Activated naive CD4-positive, alpha-beta T cell (primary cell): ENCODE measurements at regions not wholly inside any gene's neighbourhood (a gene's known extent, or its start where the extent isn't known, plus 50 kb on each side); places are given as distances from the start of the nearest gene placed in this dataset.

Source experiments
- DNase-seq, 4 experiments: peaks; one replicate each; lab custom pipeline; 2025; lab: John Stamatoyannopoulos, UW

DNA sequence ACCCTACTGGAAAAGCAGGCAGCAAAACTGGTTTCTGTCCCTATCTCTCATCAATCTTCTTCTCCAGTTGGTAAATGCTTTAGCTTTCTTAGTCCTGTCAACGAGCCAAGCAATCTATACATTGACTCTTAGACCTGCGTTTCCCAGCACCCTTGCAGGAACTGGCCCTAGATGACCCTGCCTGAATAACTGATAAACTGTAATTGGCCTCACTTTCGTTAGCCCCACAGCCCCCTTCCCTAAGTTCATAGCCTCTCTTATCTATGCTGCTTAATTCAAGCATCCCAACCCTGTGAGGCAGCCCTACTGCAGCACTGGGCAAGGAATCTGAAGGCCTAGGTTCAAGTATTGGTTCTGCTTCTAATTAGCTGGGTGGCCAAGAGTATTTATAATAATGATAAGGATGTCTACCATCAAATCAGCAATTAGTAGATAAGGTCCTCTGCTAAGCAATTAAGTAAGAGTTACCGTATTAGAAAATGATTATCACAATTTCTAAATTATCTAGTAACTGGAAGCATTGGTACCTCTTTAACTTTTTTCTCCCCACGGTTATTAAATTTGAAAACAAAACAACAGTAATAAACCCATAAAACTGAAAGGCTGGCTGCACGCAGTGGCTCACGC lies 86.4 kb upstream of the RMDN2 start:
- no peak for DNase-seq

DNA sequence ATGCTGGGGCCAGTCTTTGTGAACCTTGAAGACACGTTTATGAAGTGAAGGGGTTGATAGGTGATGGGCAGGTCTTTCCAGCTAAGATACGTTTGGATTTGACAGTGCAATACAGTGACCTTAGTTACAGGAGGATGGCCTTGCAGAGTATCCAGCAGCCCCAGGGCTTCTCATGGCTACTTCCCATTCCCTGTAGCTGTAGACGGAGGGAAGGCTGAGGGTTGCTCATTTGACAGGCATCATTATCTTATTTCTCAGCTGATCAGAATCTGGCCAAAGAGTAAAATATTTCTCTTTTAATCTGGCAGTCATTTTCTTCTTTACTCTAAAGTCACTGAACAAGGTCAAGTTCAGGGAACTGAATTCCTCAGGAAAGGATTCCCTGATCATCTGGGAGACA lies 85.1 kb upstream of the RMDN2 start:
- no peak for DNase-seq

GRCh38 chr2:37842732-37843440 lies 82.2 kb upstream of the RMDN2 start:
- DNase-seq = no peak

GRCh38 chr2:37843556-37843955 lies 81.5 kb upstream of the RMDN2 start:
- DNase-seq = no peak

GRCh38 chr2:37846207-37846606 lies 78.9 kb upstream of the RMDN2 start:
- no peak for DNase-seq

- no peak for DNase-seq
Observed at GRCh38 chr2:37847792-37848191, 77.3 kb upstream of the RMDN2 start.

DNA sequence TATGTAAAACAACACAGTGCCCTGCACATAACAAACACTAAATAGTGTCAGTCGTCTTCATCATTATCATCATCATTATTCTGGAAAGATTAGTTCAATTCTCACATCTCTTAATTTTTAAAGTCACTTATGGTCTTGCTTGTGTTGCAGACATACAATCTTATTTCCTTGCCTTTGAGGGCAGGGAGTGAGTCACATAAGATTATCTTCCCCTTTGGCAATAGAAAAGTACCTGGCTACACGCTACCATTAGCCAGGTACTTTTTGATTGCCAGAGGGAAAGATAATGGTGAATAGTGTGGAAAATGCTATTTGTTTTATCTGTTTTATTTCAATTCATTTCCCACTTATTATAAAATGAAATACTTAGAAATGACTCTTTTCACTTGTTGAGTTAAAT lies 76.6 kb upstream of the RMDN2 start:
- no peak for DNase-seq

GRCh38 chr2:37849911-37850310 lies 75.2 kb upstream of the RMDN2 start:
- DNase-seq = no peak

GRCh38 chr2:37851428-37851827 lies 73.7 kb upstream of the RMDN2 start:
- DNase-seq = no peak

- no peak for DNase-seq
Observed at GRCh38 chr2:37851828-37852584, 73.1 kb upstream of the RMDN2 start.

DNA sequence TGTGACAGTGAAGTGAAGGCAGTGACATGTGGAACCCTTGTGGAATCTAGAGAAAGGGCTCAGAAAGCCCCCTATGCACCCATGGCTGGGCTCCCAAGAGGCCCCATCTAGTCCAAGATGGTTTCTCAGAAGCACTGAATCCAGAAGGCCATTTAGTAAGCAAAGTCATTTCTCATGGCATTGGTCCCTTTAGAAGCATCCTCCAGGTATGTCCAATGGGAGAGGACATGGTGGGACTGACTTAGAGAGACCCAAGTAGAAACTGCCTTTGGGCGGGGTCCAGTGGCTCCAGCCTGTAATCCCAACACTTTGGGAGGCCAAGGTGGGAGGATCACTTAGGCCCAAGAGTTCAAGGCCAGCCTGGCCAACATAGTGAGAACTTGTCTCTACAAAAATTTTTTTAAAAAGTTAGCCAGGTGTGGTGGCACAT lies 72.5 kb upstream of the RMDN2 start:
- DNase-seq = no peak

DNA sequence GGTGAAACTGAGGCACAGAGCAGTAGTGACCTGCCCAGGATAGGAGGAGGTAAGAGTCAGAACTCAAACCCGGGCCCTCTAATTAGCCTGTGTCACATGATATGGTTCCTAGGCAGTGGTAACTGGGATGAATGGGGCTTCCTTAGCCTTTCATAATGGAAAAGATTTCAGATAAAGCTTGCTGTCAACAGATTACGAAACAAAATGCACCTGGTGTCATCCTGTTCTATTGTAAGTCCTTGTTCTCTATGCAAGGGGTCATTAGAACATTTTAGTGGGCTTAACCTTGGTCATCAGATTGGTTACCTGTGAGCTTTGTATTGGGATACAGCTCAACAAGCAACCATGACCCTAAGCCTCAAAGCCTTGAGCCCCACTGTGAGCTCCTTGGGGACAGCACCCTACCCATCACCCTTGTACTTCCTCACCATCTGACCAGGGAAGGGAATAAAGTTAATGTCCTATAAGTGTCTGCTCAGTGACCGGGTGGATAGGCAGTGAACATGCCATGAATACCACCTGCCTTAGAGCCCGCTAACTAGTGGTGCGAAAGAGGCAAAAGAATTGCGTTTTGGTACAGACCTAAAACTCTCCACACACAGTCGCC lies 70.3 kb upstream of the RMDN2 start:
- DNase-seq = no peak

- no peak for DNase-seq
Observed at GRCh38 chr2:37855283-37856041, 69.6 kb upstream of the RMDN2 start.

GRCh38 chr2:37856101-37856751 lies 68.9 kb upstream of the RMDN2 start:
- no peak for DNase-seq

DNA sequence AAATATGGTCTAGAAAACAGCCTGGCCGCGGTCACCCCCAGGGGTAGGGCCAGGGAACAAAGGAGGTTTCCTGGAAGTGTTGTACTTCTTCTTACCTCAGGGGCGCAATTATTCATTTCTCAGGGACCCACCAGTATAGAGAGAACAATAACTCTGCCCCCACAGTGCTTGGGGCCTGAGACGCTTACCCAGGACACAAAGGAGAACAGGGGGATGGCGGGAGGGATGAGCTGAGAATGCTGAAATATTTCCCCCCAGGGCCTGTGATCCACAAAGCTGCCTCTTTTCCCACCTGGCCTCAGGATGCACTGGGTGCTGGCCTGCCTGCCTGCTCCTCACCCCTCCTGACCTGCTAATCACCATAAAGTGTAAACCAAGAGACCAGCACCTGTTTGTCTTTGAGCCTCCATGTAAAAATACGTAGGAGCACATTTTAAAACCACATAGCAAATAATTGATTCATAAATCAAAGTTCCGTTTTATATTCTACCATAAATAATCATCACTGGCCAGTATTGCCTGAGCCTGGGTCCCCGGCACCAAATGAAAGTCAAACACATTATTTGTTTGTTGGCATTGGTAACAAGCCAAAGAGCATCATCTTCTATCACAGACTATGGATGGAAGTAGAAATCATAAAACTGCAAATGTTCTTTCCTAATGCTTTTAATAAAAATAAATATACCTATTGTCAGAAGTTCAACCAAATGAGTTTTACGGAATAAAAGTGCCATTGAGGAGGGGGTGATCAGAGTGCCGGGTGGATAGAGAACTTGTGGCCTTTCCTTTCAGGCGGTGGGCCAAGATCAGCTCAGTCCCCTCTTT lies 67.3 kb upstream of the RMDN2 start:
- no peak for DNase-seq

GRCh38 chr2:37858400-37858711 lies 66.7 kb upstream of the RMDN2 start:
- no peak for DNase-seq

DNA sequence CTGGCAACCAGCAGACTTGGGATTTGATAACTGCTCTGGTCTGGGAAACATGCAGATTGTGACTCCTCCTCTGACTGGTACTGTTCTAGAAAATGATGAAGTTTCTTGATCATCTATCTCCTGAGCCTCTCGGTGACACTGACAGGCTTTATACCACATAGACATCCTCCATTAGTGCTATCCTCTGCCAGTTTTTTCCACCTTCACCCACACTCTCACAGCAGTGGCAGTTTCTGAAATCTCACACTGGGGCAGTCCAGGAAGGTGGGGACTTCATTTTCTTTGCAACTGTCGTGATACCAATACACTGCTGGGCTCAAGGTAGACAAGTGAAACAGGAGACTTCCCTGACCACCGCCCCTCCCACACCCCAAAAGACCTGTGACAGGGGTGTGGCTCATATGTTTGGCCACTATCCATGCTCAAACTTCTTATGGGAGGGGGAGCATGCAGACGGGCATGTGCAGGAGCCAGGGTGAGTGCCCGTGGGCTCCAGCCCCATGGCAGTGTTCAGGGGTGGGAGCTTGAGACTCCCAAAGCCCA lies 66.3 kb upstream of the RMDN2 start:
- DNase-seq = no peak

DNA sequence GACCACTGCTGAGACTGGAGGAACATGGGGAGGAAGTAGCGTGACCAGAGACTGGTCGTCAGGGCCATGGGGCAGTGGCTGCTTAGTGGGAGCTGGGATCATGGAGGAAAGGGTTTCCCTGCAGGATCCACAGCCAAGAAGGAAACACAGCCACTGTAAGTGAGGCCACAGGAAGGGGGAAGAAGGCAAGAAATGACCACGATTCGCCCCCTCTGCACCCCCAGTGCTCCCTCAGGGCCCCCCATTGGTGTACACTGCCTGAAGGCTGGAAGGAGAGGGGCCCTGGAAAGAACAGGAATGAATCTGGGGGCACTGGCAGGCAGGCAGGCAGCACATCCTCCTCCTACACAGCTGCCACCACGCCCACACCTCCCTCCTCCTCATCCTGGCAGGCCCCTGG lies 62.5 kb upstream of the RMDN2 start:
- DNase-seq = no peak

DNA sequence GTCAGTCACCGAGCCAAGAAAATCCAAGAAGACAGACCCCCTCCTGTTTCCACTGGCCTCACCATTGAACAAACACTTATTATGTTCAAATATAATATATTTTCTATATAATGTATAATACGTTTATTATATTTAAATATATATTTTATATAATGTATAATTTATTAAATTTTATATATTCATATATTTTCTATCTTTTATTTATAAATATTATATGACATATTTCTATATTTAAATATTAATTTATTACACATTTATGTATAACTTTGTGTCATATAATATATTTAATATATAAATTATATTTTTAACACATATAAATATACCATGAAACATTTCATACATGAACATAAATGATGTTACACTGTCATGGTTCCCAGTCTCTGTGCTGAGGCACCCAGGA lies 60.9 kb upstream of the RMDN2 start:
- DNase-seq = no peak

DNA sequence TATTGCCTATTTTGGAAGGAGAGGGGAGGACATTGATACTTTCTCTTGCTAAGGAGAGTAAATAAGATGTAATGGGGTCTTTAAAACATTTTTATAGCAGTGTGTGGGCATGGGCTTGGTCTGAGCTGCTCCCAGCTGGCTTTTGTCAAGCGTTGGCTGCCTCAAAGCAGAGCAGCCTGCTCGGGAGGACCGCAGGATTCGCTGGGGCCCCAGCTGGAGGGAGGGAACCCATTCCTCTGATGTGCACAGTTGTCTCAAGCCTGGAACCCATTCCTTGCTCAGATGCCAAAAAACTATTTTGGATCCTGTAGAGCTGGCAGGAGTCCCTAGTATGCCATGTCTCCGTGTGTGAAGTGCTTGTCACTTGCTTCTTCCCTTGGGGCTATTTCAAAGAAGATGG lies 59.4 kb upstream of the RMDN2 start:
- no peak for DNase-seq
